Hepatocyte (in vitro differentiated cells): ENCODE measurements at regions not wholly inside any gene's neighbourhood (a gene's known extent, or its start where the extent isn't known, plus 50 kb on each side); places are given as distances from the start of the nearest gene placed in this dataset.

Experiments used
- CTCF ChIP-seq: fragments of 200-600 bp; sonication (generic); IDR thresholded peaks from 2 replicates; pipeline ENCODE4 v1.5.1; 2016; ENCODE audit warnings: antibody characterized with exemption, mild to moderate bottlenecking; ENCODE audit not compliant: poor library complexity
- EZH2 ChIP-seq: fragments of 200-600 bp; sonication (generic); IDR thresholded peaks from 2 replicates; pipeline ENCODE4 v1.6.1; 2016; ENCODE audit warnings: antibody characterized with exemption, mild to moderate bottlenecking, borderline replicate concordance
- EZH2phosphoT487 ChIP-seq: fragments of 200-600 bp; sonication (generic); IDR thresholded peaks from one replicate; pipeline ENCODE4 v1.6.1; 2018; ENCODE audit warnings: antibody characterized with exemption, mild to moderate bottlenecking, low read depth, moderate library complexity; ENCODE audit not compliant: unreplicated experiment, severe bottlenecking

GRCh38 chr2:173567493-173567892 lies 212.8 kb downstream of the CDCA7 start:
- TF ChIP-seq CTCF (no peak), EZH2phosphoT487 (no peak), EZH2 (no peak)
